ENCODE measurements at regions not wholly inside any gene's neighbourhood (a gene's known extent, or its start where the extent isn't known, plus 50 kb on each side); places are given as distances from the start of the nearest gene placed in this dataset.

GRCh38 chr2:52931660-52932059 is 835.9 kb upstream of the CHAC2 start:
- DNase-seq = no peak

GRCh38 chr2:52929412-52929811 is 838.2 kb upstream of the CHAC2 start:
- DNase-seq = no peak

GRCh38 chr2:52919673-52920072 is 847.9 kb upstream of the CHAC2 start:
- DNase-seq = no peak

- no peak for DNase-seq
These were observed 849.1 kb upstream of the CHAC2 start for GRCh38 chr2:52918551-52918950.

- DNase-seq = no peak
These were observed 850.6 kb upstream of the CHAC2 start for GRCh38 chr2:52916981-52917380.

GRCh38 chr2:52904355-52904891 is 863.2 kb upstream of the CHAC2 start:
- DNase-seq = peak; percentile 32

- DNase-seq = no peak
These were observed 870.0 kb upstream of the CHAC2 start for GRCh38 chr2:52897511-52898044.

- no peak for DNase-seq
These were observed 871.8 kb upstream of the CHAC2 start for GRCh38 chr2:52895726-52896340.

GRCh38 chr2:52886556-52886955 is 881.0 kb upstream of the CHAC2 start:
- DNase-seq = no peak

GRCh38 chr2:52884761-52885352 is 882.7 kb upstream of the CHAC2 start:
- peak; percentile 10 for DNase-seq

- DNase-seq = no peak
These were observed 884.6 kb upstream of the CHAC2 start for GRCh38 chr2:52882974-52883373.

GRCh38 chr2:52881606-52882005 is 886.0 kb upstream of the CHAC2 start:
- DNase-seq = no peak

- no peak for DNase-seq
These were observed 886.7 kb upstream of the CHAC2 start for GRCh38 chr2:52880872-52881271.

GRCh38 chr2:52879561-52879960 is 888.0 kb upstream of the CHAC2 start:
- no peak for DNase-seq

GRCh38 chr2:52877703-52878102 is 889.9 kb upstream of the CHAC2 start:
- no peak for DNase-seq

GRCh38 chr2:52874466-52875106 is 893.0 kb upstream of the CHAC2 start:
- DNase-seq = no peak

- DNase-seq = no peak
These were observed 904.8 kb upstream of the CHAC2 start for GRCh38 chr2:52862801-52863200.

- DNase-seq = no peak
These were observed 906.0 kb upstream of the CHAC2 start for GRCh38 chr2:52861596-52861995.

- no peak for DNase-seq
These were observed 908.5 kb upstream of the CHAC2 start for GRCh38 chr2:52859065-52859464.

- no peak for DNase-seq
These were observed 909.9 kb upstream of the CHAC2 start for GRCh38 chr2:52857722-52858121.

GRCh38 chr2:52852006-52852405 is 915.6 kb upstream of the CHAC2 start:
- DNase-seq = no peak

GRCh38 chr2:52844701-52845423 is 922.7 kb upstream of the CHAC2 start:
- no peak for DNase-seq

- no peak for DNase-seq
These were observed 931.7 kb upstream of the CHAC2 start for GRCh38 chr2:52835909-52836308.
